Endodermal cell (in vitro differentiated cells): ENCODE measurements at regions not wholly inside any gene's neighbourhood (a gene's known extent, or its start where the extent isn't known, plus 50 kb on each side); places are given as distances from the start of the nearest gene placed in this dataset.

ENCODE experiments used
- DNase-seq: peaks from one replicate; pipeline ENCODE4 v3.0.0-alpha.2; 2017
- H3K27ac ChIP-seq: 2 replicates; pipeline ENCODE4 v1.5.1; 2013; ENCODE audit warnings: mild to moderate bottlenecking, low read depth, low read length, moderate library complexity
- H3K27me3 ChIP-seq: 2 replicates; pipeline ENCODE4 v1.6.1; 2013; ENCODE audit warnings: mild to moderate bottlenecking, low read length, moderate library complexity; ENCODE audit not compliant: insufficient read depth, control insufficient read depth, poor library complexity, severe bottlenecking
- H3K36me3 ChIP-seq: 2 replicates; pipeline ENCODE4 v1.7.0; 2013; ENCODE audit warnings: mild to moderate bottlenecking, low read length, moderate library complexity; ENCODE audit not compliant: control insufficient read depth, insufficient read depth
- H3K4me1 ChIP-seq: one replicate; pipeline ENCODE4 v1.7.0; 2013; ENCODE audit warnings: low read length; ENCODE audit not compliant: control insufficient read depth, insufficient read depth
- H3K4me3 ChIP-seq: 2 replicates; pipeline ENCODE4 v1.5.1; 2013; ENCODE audit warnings: mild to moderate bottlenecking, low read length, moderate library complexity
- H3K9ac ChIP-seq: 2 replicates; pipeline ENCODE4 v1.6.1; 2013; ENCODE audit warnings: mild to moderate bottlenecking, low read length, moderate library complexity; ENCODE audit not compliant: poor library complexity, severe bottlenecking; ENCODE audit errors: extremely low read depth
- H3K9me3 ChIP-seq: 2 replicates; pipeline ENCODE4 v1.6.1; 2013; ENCODE audit warnings: mild to moderate bottlenecking, low read length, moderate library complexity; ENCODE audit not compliant: control insufficient read depth
- H3K27ac Mint-ChIP-seq: 2 replicates; pipeline ENCODE4 v1.8.0; 2020; ENCODE audit warnings: mixed read lengths
- H3K27me3 Mint-ChIP-seq: 2 replicates; pipeline ENCODE4 v1.8.0; 2021; ENCODE audit warnings: mild to moderate bottlenecking, mixed read lengths; ENCODE audit not compliant: insufficient read depth
- H3K36me3 Mint-ChIP-seq: 2 replicates; pipeline ENCODE4 v1.8.0; 2020; ENCODE audit warnings: low read depth, mixed read lengths
- H3K4me1 Mint-ChIP-seq: 2 replicates; pipeline ENCODE4 v1.8.0; 2020; ENCODE audit warnings: mixed read lengths
- H3K4me3 Mint-ChIP-seq: 2 replicates; pipeline ENCODE4 v1.8.0; 2020; ENCODE audit warnings: mild to moderate bottlenecking, moderate library complexity, mixed read lengths
- H3K9me3 Mint-ChIP-seq: 2 replicates; pipeline ENCODE4 v1.8.0; 2020; ENCODE audit warnings: mild to moderate bottlenecking, mixed read lengths
- WGBS, 2 experiments: methylation state at CpG; one replicate each; pipeline versions ENCODE4 v1.1.5 to v1.1.7; 2013; ENCODE audit warnings: missing lambda C conversion rate in 2 of 2, mixed read lengths in 1 of 2; ENCODE audit not compliant: insufficient coverage in 1 of 2, insufficient read length in 1 of 2; 5-methylcytosine and 5-hydroxymethylcytosine counted together
- TF ChIP-seq, protein P1 (sequence below): fragments of 200-600 bp; sonication (generic); conservative IDR thresholded peaks from 2 replicates; pipeline ENCODE4 v1.5.0; 2021; ENCODE audit warnings: antibody characterized with exemption, mild to moderate bottlenecking

DNA sequence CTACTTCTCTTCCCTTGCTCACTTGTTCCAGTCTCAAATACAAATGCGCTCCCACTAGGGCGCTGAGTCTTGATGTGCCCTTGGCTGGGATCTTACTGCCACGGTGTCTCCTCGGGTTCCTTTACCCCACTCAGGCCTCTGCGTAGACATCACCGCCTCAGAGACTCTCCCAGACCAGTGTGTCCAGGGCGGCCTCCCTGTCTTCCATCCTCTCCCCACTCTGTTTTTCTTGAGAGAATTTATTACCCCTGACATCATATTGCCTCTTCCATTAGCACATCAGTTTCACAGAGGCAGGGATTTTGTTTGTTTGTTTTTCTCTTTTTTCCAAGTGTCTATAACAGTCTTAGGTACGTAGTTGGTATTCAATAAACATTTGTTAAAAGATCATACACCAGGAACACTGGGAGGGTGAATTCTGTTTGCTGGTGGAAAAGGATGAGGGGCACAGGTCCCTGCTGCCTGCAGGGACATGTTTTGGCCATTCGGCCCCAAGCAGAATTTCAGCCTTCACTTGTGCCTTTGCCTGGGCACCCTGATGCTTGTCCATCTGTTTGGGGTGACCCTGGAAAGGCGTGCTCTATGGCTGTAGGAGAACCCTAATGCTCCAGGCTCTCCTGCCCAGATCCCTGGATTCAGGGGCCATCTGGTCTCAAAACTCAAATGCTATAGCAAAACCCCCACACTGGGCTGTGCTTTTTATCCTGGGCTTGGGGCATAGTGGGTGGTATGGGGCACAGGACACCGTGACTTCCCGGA, 55.0 kb downstream of the RPL37A start:
- H3K27ac Mint-ChIP-seq = no peak overlapping the region
- H3K27me3 Mint-ChIP-seq = no peaks in the 10 kb centered on the region
- WGBS, 2 experiments = 78 to 85% methylated on average over 10 to 12 of the region's 12 CpGs
- no peak overlapping the region for H3K4me3 ChIP-seq
- no peaks in the 10 kb centered on the region for H3K27me3 ChIP-seq
- H3K36me3 ChIP-seq = no peaks in the 10 kb centered on the region
- H3K4me3 Mint-ChIP-seq = no peak overlapping the region
- no peaks in the 10 kb centered on the region for H3K9me3 Mint-ChIP-seq
- no peaks in the 10 kb centered on the region for H3K9me3 ChIP-seq
- TF ChIP-seq, protein P1, sequence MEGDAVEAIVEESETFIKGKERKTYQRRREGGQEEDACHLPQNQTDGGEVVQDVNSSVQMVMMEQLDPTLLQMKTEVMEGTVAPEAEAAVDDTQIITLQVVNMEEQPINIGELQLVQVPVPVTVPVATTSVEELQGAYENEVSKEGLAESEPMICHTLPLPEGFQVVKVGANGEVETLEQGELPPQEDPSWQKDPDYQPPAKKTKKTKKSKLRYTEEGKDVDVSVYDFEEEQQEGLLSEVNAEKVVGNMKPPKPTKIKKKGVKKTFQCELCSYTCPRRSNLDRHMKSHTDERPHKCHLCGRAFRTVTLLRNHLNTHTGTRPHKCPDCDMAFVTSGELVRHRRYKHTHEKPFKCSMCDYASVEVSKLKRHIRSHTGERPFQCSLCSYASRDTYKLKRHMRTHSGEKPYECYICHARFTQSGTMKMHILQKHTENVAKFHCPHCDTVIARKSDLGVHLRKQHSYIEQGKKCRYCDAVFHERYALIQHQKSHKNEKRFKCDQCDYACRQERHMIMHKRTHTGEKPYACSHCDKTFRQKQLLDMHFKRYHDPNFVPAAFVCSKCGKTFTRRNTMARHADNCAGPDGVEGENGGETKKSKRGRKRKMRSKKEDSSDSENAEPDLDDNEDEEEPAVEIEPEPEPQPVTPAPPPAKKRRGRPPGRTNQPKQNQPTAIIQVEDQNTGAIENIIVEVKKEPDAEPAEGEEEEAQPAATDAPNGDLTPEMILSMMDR = no peak
- peak overlapping the region; percentile 36 for H3K27ac ChIP-seq
- H3K4me1 ChIP-seq = peaks cover 6% of the 10 kb centered on the region
- H3K9ac ChIP-seq = no peak overlapping the region
- H3K36me3 Mint-ChIP-seq = no peaks in the 10 kb centered on the region
- DNase-seq = no peak
- H3K4me1 Mint-ChIP-seq = peaks cover 19% of the 10 kb centered on the region

DNA sequence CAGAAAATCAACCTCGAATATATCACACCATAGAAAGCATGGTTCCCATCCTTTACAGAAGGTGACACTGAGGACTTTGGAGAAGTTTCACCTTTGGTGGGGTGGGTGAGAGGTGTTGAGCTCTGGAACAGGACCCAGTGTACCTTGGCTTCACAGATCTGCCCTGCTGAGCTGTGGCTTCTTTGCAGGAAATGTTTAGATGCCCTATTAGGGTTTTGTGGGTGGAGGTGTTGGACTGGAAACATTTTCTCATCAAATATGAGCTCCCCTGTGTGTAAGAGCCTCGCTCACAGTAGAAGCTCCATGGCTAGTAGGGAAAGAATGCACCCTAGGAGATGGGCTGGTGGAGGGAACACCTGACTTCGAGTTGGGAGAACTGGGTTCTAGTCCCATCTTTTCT, 55.6 kb downstream of the RPL37A start:
- Histone ChIP-seq H3K27ac (no peak overlapping the region), H3K27me3 (no peaks in the 10 kb centered on the region), H3K4me1 (peaks cover 6% of the 10 kb centered on the region), H3K36me3 (no peaks in the 10 kb centered on the region), H3K4me3 (no peak overlapping the region), H3K9ac (no peak overlapping the region), H3K9me3 (no peaks in the 10 kb centered on the region)
- TF ChIP-seq, protein P1 = no peak
- Mint-ChIP-seq H3K4me3 (no peak overlapping the region), H3K4me1 (peaks cover 19% of the 10 kb centered on the region), H3K27me3 (no peaks in the 10 kb centered on the region), H3K27ac (no peak overlapping the region), H3K9me3 (no peaks in the 10 kb centered on the region), H3K36me3 (no peaks in the 10 kb centered on the region)
- 92 to 100% methylated on average over 1 to 3 of the region's 3 CpGs for WGBS, 2 experiments
- DNase-seq = no peak

DNA sequence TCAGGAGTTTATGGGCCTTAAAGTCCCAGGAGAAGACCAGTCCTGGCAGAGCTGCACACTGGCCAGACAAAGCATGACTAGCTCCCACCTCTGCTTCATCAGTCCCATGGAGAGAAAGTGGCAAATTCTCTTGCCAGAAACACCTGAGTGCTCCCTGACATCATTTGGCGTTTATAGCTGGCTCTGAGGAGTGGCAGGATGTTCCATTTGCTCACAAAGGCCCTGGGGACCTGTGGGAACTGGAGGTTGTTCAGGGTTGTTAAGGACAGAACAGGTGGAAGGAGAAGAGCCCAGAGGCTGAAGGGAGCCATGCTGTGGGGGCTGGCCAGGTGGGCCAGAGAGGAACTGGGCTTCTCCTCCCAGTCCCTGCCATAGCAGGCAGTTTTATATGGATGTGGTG, 56.1 kb downstream of the RPL37A start:
- Mint-ChIP-seq H3K27ac (no peak overlapping the region), H3K36me3 (no peaks in the 10 kb centered on the region), H3K4me3 (no peak overlapping the region), H3K4me1 (peaks cover 19% of the 10 kb centered on the region), H3K27me3 (no peaks in the 10 kb centered on the region), H3K9me3 (no peaks in the 10 kb centered on the region)
- H3K9ac ChIP-seq = no peak overlapping the region
- WGBS, 2 experiments = 98 to 100% methylated on average over 1 of the region's 1 CpG
- no peak overlapping the region for H3K4me3 ChIP-seq
- peaks cover 6% of the 10 kb centered on the region for H3K4me1 ChIP-seq
- no peaks in the 10 kb centered on the region for H3K9me3 ChIP-seq
- TF ChIP-seq, protein P1 = no peak
- no peaks in the 10 kb centered on the region for H3K27me3 ChIP-seq
- H3K36me3 ChIP-seq = no peaks in the 10 kb centered on the region
- H3K27ac ChIP-seq = no peak overlapping the region
- no peak for DNase-seq
